Stomach (tissue), 4 donors: ENCODE measurements at regions not wholly inside any gene's neighbourhood (a gene's known extent, or its start where the extent isn't known, plus 50 kb on each side); places are given as distances from the start of the nearest gene placed in this dataset.

Experiments
- CTCF ChIP-seq, 7 experiments: fragments of 450-650 bp in 4 of 7; fragments of 200-600 bp in 3 of 7; sonication (generic) in 3 of 7; IDR thresholded peaks; one replicate each; pipeline ENCODE4 v1.5.1; 2016 to 2019; ENCODE audit warnings: antibody characterized with exemption in 7 of 7, control low read depth in 2 of 7, mild to moderate bottlenecking in 1 of 7
- EP300 ChIP-seq: sonication (generic); formaldehyde crosslinking; IDR thresholded peaks from one replicate; pipeline ENCODE4 v1.6.1; 2017; ENCODE audit warnings: antibody characterized with exemption
- POLR2A ChIP-seq, 4 donors: fragments of 450-650 bp; IDR thresholded peaks; one replicate each; pipeline ENCODE4 v1.6.1; 2016; ENCODE audit warnings: antibody characterized with exemption in 4 of 4, control low read depth in 2 of 4, mild to moderate bottlenecking in 1 of 4, moderate library complexity in 1 of 4
- POLR2AphosphoS5 ChIP-seq, 3 donors: sonication (generic); formaldehyde crosslinking; IDR thresholded peaks; one replicate each; pipeline ENCODE4 v1.6.1; 2016; ENCODE audit warnings: antibody characterized with exemption in 3 of 3

GRCh38 chr7:84642611-84643010 is 448.0 kb upstream of the SEMA3A start:
- TF ChIP-seq EP300 (no peak), POLR2A (IDR thresholded peaks at IDR 0.05) (no peak), CTCF (IDR thresholded peaks at IDR 0.05) (no peak), POLR2AphosphoS5 (IDR thresholded peaks at IDR 0.05) (no peak)
